Stimulated activated CD8-positive, alpha-beta memory T cell treated with anti-CD3 and anti-CD28 coated beads, Interleukin-2, amount 100 ng/mL, for 48 hours (primary cell): ENCODE measurements at regions not wholly inside any gene's neighbourhood (a gene's known extent, or its start where the extent isn't known, plus 50 kb on each side); places are given as distances from the start of the nearest gene placed in this dataset.
"Not testable (repeated sequence)": the region's sequence is repeated elsewhere in the genome, so short reads cannot be mapped to it uniquely, and the experiment has no call there.

ENCODE experiments used
- DNase-seq, 2 donors: peaks; one replicate each; pipeline ENCODE4 v3.0.0-alpha.2; 2020; ENCODE audit warnings: low read depth in 2 of 2

- no peak for DNase-seq
Measured at GRCh38 chr5:130724658-130725057, 440.4 kb downstream of the HINT1 start.

GRCh38 chr5:130720355-130720754 is 444.7 kb downstream of the HINT1 start:
- no peak for DNase-seq

- DNase-seq = no peak
Measured at GRCh38 chr5:130715541-130715940, 449.5 kb downstream of the HINT1 start.

GRCh38 chr5:130714200-130714599 is 450.9 kb downstream of the HINT1 start:
- no peak for DNase-seq

- DNase-seq = no peak
Measured at GRCh38 chr5:130712324-130712723, 452.7 kb downstream of the HINT1 start.

GRCh38 chr5:130710596-130710995 is 454.5 kb downstream of the HINT1 start:
- DNase-seq = no peak

- no peak for DNase-seq
Measured at GRCh38 chr5:130708754-130709153, 456.3 kb downstream of the HINT1 start.

GRCh38 chr5:130706696-130707095 is 458.4 kb downstream of the HINT1 start:
- no peak for DNase-seq

- no peak for DNase-seq
Measured at GRCh38 chr5:130705368-130705767, 459.7 kb downstream of the HINT1 start.

GRCh38 chr5:130693509-130693908 is 471.5 kb downstream of the HINT1 start:
- DNase-seq = no peak

- DNase-seq = no peak
Measured at GRCh38 chr5:130692770-130693169, 472.3 kb downstream of the HINT1 start.

GRCh38 chr5:130689831-130690230 is 475.2 kb downstream of the HINT1 start:
- no peak for DNase-seq

GRCh38 chr5:130687085-130687733 is 477.8 kb downstream of the HINT1 start:
- no peak for DNase-seq

- no peak for DNase-seq
Measured at GRCh38 chr5:130678637-130679036, 486.4 kb downstream of the HINT1 start.

GRCh38 chr5:130666462-130666861 is 498.6 kb downstream of the HINT1 start:
- DNase-seq = no peak

GRCh38 chr5:130652176-130652575 is 512.9 kb downstream of the HINT1 start:
- no peak for DNase-seq

GRCh38 chr5:130651440-130651839 is 513.6 kb downstream of the HINT1 start:
- DNase-seq = no peak

GRCh38 chr5:130643321-130643720 is 521.7 kb downstream of the HINT1 start:
- DNase-seq = no peak

GRCh38 chr5:130642461-130642860 is 522.6 kb downstream of the HINT1 start:
- DNase-seq = no peak

- DNase-seq = no peak
Measured at GRCh38 chr5:130627145-130627544, 537.9 kb downstream of the HINT1 start.

- DNase-seq = no peak
Measured at GRCh38 chr5:130624805-130625204, 540.3 kb downstream of the HINT1 start.

- DNase-seq = no peak
Measured at GRCh38 chr5:130616161-130616560, 548.9 kb downstream of the HINT1 start.

- no peak for DNase-seq
Measured at GRCh38 chr5:130605234-130605633, 559.8 kb downstream of the HINT1 start.

- DNase-seq = not testable (repeated sequence)
Measured at GRCh38 chr5:130596647-130597046, 568.4 kb downstream of the HINT1 start.
